ENCODE measurements at regions not wholly inside any gene's neighbourhood (a gene's known extent, or its start where the extent isn't known, plus 50 kb on each side); places are given as distances from the start of the nearest gene placed in this dataset.
"Not testable (repeated sequence)": the region's sequence is repeated elsewhere in the genome, so short reads cannot be mapped to it uniquely, and the experiment has no call there.

DNA sequence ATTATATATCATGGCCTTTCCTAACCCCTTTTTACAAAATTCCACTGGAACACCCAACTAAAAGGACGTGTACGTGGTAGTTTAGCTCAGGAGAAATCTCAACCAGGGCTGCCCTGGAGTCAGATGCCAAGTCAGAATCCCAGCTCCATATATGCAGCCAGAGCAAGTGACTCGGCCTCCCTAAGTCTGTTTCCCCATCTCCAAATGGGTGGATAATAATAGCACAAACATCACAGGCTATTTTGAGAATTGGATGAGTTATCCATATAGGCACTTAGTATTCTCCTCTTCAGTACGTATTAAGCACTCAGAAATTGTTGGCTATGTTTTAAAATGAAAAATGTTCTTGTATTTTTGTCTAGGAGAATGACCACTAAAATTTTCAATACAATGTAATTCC is 481.5 kb downstream of the CD109 start:
- no peak for DNase-seq (ENCODE audit: low spot score)

DNA sequence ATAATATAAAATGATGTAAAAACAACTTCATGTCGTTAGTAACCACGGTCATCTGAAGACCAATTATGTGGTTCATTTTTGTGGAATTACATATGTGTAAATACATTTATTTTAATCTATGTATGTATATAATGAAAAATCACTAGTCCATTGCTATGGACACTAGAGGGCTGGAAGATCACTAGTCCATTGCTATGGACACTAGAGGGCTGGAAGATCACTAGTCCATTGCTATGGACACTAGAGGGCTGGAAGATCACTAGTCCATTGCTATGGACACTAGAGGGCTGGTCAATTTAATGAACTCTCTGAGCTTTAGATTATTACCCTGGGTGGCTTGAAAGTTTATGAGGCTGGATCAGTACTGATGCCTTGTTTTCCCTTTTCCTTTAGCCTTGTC is 474.5 kb downstream of the CD109 start:
- not testable (repeated sequence) for DNase-seq (ENCODE audit: low spot score)

DNA sequence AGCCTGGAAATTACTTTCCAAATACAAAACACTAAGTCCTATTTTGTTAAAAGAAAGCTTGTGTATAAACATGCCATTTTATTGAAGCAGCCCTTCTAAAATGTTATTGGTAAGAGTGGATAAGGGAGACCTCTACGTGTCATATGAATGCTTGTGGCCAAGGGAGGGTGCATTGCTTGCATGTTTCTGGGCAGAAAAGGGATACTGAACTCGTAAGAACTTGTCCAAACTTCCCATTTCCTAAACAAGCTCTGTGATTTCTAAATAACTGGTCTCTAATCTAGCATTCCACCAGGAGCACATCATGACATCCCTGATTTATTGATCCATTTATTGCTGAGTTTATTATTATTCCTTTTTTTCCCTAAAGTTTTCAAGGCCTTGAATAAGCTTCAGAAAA is 474.1 kb downstream of the CD109 start:
- no peak for DNase-seq (ENCODE audit: low spot score)

DNA sequence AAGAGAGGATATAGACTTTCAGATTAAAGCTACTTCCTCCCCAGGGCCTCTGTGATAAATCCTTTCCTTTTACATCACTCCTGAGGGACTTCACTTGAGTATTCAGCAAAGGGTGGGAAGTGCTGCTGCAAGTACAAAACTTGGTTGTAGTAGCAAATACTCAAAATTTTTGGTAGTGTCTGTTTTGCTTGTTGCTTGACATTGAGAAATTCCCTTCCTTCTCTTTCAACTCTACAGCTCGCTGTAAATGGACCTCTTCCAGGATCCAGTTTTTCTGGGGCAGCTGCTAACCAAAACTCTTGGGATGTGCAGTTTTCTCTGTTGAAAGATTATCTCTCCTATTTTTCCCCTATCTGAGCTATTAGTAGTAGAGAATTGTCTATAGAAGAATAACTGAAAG is 472.0 kb downstream of the CD109 start:
- DNase-seq (ENCODE audit: low spot score): no peak

DNA sequence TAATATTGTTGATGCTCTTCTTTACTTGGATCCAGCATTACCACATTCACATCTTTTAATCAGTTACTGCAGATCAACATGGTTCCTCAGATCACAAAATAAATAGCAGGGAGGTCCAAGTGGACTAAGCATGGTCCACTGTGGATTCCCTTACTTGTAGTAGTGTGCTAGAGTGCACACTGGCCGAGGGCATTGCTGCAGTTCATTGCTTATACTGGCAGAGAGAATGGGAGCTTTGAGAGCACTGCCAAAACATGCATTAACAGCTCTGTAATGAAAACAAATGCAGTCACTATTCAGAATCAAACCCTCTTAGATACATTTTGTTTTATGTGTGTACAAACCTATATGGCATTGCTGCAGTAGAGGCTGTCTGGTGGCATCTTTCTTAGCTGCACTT is 471.5 kb downstream of the CD109 start:
- DNase-seq (ENCODE audit: low spot score): no peak

DNA sequence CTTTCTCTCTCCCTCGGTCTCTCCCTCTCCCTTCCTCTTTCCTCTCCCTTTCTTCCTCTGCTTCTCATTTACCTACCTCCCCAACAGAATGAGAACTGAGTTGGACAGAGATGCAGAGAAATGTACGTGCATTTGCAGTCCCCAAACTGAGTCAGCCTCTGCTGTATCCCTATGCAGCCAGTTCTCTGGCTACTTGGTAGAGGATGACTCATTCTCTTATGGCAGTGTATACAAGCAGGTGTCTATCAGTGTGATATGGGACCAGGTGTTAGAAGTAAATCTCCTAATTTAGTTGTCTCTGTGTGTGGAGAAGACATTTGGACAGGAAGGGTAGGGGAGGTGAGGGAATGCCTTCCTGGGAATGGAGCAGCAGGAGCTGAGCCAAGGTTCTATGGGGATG is 470.8 kb downstream of the CD109 start:
- DNase-seq (ENCODE audit: low spot score): no peak

DNA sequence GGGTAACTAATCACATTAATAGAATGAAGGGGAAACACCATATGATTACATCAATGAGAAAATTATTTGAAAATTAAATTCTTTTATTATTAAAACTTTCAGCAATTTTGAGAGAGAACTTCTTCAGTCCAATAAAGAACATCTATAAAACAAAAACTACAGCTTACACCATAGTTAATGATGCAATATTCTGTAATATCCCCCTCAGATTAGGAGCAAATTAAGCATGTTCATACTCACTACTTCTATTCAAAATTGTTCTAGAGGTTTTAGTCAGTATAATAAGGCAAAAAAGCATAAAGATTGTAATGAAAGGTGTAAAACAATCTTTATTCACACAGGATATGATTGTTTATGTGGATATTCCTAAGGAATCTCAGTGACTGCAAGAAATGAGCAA is 465.4 kb downstream of the CD109 start:
- no peak for DNase-seq (ENCODE audit: low spot score)

DNA sequence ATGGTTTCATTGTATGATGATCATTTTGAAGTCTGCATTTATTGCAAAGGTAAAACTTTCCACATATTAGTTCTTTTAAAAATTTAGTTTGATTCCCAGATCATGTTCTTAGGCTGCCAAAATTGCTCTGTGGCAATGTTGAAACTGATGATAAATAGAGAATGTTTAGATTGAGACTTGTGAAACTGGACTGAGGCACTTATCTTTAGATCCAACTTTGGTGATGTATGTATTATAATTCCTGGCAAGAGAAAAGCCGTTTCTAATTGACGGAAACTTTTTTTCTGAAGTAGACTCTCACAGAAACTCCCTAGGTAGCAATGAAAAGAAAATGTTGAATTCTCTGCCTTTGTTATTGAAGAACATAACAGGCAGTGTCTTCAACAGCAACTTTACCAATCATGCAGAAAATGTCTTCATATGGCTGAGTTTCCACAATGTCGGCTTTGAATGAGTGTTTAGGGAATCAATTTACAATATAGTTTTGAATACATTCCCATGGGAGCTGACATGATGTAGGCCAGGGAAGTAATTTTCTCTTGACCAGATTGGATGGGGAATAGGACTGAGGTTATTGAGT is 456.2 kb downstream of the CD109 start:
- no peak for DNase-seq (ENCODE audit: low spot score)

DNA sequence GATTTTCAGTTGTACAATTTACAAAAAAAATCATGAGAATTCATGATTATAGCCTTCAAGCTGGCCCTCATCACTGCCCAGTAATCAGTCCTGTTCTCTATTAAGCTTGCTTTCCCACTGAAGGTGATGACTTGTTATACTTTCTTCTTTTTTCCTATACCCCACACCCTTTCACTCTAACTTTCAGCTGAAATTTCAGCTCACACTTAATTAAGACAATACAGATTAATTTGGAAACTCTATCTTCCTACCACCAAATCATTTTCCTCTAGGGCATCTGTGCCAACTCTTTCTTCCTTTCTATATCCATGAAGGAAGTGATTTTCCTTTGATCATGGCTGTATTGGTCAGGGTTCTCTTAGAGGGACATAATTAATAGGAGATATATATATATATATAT is 449.9 kb downstream of the CD109 start:
- DNase-seq (ENCODE audit: low spot score): no peak

DNA sequence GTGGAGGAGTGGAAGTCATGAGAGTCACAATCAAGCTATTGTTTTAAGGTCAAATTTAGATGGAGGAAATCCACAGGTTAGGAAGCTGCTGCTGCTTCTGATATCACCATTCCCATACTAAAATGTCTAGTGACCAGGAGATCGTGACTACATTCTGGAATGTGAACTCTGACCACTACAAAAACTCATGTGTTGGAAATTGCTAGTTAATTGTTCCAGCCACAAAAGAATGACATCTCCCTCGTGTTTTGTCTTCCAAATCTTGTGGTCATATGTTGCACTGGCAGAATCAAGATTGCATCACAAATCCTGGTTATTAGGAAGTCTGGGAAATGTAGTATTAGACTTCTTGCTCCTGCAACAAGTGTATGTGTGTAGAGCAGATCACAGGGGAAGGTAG is 441.9 kb downstream of the CD109 start:
- no peak for DNase-seq (ENCODE audit: low spot score)

DNA sequence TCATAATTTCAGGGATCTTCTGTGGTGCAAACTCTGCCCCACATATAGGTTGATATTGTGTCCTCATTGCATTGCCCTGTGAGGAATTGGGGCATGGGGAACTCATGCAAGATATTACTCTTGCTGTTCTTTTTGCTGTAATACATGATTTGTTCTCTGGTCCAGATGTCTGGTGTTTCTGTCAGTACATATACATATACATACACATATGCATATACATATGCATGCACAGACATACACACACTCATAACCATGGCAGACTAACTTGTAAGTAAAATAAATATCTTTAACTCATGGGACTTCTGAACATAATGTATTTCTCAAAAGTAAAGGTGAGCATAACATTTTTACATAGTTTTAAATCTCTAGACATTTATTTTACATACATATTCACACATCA is 438.3 kb downstream of the CD109 start:
- DNase-seq (ENCODE audit: low spot score): no peak

DNA sequence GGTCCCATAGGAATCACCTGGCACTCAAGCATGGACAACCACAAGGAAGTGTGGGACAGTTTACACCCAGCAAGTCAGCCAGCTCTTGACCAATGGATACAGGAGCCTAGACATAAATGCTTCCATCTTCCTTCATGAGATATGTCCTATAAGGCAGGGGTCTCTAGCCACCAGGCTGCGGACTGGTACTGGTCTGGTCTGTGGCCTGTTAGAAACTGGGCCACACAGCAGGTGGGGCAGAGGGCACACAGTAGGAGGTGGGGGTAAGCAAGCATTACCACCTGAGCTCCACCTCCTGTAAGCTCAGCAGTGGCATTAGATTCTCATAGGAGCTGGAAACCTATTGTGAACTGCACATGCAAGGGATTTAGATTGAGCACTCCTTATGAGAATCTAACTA is 437.1 kb downstream of the CD109 start:
- DNase-seq (ENCODE audit: low spot score): no peak

DNA sequence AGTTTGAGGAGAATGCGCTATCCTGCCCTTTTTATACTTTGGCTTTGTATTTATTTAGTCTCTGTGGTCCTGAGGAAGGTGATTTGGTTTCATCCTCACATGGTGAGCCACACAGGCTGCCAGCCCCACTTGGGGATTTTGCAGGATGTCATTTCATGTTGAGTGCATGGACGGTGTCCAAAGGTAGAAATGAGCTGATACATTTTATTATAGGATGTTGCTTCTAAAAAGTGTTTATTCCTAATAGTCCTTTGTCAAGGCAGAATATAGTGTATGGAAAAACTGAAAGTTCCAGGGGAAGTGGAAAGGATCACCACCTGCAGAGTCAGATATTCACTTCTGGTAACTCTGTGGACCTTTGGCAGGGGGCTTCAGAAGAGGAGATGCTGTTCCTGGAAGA is 434.6 kb downstream of the CD109 start:
- no peak for DNase-seq (ENCODE audit: low spot score)

DNA sequence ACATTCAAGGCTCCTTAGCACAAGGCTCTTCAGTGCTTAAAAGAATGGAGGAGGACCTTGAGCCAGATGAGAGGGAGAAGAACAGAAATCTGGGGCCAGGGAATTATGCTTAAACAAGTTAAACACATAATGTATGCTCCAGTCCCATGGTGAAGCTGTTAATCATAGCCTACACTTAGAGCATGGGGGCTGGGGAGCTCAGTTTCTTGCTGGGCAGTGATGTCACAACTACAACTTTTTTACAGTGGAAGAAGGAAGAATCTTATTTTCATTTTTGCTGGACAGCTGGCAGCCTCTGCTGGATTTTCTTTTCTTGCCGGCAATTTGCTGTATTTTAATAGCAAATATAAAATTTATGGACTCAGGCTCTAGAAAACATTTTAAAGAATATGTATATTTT is 432.5 kb downstream of the CD109 start:
- no peak for DNase-seq (ENCODE audit: low spot score)

DNA sequence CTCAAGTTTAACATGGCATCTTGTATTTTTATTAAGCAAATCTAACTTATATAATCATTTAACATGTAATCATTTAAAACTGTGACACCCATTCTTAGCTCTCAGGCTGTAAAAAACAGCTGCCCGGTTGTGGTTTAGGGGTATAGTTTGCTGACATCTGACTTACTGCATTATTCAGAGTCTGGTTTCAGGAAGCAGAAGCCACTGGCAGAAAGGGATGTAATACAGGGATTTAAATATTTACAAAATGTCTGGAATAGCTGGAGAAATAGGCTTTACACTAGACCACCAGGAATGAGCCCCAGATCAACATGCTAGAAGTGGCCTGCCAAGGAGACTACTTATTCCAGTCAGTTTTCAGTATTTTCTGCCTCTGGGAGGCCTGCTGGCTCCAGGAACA is 421.1 kb downstream of the CD109 start:
- no peak for DNase-seq (ENCODE audit: low spot score)

DNA sequence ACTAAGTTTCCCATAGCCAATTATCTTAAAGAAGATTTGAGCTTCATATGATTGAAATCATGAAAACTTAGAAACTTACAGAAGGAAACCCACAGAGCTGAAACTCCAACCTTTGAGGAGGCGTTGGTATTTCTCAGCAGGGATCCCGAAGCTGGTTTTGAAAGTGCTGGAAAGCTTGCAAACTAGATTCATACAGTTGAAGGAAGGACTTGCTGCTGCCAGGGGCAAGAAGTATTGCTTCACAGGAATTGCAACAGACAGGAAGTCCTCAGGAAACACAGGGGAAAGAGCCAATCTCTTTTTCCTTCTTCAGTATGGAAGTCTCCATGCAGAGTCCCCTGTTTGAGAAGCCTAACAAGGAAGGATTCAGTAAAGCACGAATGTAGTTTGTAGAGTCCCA is 419.7 kb downstream of the CD109 start:
- no peak for DNase-seq (ENCODE audit: low spot score)

DNA sequence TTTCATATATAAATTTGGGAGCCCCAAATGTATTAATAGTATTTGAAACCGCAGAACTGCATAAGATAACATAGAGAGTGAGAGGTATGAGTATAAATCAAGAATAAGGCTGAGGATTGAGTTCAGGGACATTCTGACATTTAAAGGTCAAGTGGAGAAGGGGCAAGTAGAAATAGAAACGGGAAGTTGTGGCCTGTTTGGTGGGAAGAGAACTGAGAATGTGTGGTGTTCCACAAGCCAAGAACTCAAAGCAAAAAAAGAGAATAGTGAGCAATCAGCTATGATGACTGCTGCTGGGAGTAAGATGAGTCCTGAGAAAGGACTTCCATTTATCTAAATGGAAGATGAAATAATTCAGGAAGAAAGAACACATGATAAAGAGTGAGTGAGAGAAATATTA is 418.4 kb downstream of the CD109 start:
- DNase-seq (ENCODE audit: low spot score): no peak

DNA sequence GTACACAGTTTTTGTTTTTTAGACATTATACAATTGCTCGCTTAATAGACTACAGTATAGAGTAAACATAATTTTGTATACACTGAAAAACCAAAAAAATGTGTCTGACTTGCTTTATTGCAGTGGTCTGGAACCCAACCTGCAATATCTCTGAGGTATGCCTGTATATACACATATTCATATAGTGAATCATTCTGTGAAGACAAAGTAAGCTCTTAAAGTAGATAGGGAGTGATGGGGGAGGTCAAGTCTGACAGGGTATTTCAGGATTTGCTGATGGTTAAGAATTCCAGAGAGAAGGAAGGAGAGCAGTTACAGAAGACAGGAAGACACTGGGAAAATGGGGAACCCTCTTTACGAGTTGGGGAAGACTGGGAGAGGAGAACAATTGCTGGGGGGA is 417.9 kb downstream of the CD109 start:
- no peak for DNase-seq (ENCODE audit: low spot score)

DNA sequence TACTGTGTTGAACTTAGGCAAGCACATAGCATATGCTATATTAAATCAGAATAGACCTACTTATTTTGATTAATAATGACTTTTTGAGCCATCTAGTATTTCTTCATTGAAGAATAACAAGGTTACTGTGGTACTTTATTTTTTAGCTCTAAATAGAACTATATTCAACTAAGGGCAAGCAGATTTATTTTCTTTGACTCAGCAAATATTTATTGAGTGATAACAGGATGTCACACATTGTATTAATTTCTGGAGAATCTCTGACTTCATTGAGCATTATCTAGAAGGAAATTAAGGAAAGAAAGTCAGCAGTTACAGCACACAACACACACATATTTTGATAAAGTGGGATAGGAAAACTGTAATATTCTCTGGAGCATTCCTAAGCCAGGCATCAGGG is 407.4 kb downstream of the CD109 start:
- no peak for DNase-seq (ENCODE audit: low spot score)

DNA sequence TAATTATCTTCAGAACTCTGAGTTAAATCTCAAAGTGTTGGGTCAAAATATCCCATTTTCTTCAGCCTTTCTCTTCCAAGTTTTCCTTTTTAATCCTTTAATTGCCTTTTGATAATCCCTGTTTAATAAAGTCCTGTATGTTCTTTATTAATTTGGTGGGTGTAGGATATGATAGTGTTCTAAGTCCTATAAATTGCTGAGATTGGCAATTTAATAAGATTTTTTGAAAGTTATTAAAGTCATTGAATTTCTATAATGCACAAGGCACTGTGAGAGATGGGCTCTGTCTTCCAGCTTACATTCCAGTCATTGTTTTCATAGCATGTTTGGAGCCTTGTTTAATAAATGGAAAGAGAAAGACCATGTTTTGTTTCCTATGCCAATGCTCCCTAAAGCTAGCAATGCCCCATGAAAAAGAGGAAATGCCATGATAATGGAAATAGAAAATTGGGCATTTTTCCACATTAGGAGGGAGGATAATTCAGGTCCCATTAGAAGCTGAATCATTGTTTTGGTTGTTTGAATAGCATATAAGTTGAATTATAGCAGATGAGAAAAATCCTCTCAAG is 404.8 kb downstream of the CD109 start:
- DNase-seq (ENCODE audit: low spot score): no peak

DNA sequence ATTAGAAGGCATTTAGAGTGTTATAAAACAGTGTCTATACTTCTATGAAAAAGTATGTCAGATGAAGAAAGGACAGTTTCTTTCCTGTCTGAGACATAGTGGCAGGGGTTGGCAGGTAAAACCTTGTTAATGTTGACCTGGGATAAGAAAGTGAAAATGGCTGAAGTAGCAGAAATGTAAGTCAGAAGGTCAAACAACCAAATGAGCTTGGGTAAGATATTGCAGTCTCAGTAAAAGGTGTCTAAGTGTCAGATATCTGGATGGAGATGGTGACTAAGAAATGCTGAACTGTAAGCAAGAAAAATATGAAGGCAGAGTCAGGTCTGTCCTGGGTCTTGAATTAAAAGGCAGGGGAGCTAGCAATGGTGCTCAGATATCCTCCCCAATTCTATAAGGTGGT is 400.3 kb downstream of the CD109 start:
- DNase-seq (ENCODE audit: low spot score): no peak

DNA sequence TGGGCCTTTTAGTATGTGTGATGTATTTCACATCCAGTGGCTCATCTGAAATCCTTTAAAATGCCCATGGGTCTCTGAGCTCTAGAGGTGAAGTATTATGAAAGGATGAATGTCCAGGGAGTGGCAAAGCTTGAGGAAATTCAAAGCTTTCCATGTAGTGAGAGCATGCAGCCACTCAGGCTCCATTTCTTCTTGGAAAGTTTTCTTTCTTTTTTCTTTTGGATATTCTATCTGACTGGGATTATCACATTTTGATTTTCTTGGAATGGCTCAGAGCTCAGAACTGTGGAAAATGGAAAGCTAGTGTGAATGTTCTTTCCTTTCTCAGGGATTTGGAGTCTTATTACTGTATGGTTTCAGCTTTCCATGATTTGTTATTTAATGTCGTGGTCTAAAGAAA is 397.4 kb downstream of the CD109 start:
- no peak for DNase-seq (ENCODE audit: low spot score)

DNA sequence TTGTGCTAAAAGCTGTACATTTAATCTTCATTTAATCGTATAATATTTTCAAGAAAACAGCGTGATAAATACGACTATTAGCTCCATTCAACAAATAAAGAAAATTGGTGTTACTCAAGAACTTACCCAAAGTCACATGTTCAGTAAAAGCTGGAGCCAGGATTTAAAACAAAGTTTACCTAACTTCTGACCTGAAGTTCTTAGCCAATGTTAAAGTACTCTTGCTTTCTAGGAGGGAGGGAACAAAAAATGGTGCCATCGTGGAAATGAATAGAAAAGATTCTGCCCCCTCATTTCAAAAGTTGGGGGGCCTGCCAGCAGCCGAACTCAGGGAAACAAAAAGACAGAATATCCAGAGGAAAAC is 395.8 kb downstream of the CD109 start:
- DNase-seq (ENCODE audit: low spot score): no peak

DNA sequence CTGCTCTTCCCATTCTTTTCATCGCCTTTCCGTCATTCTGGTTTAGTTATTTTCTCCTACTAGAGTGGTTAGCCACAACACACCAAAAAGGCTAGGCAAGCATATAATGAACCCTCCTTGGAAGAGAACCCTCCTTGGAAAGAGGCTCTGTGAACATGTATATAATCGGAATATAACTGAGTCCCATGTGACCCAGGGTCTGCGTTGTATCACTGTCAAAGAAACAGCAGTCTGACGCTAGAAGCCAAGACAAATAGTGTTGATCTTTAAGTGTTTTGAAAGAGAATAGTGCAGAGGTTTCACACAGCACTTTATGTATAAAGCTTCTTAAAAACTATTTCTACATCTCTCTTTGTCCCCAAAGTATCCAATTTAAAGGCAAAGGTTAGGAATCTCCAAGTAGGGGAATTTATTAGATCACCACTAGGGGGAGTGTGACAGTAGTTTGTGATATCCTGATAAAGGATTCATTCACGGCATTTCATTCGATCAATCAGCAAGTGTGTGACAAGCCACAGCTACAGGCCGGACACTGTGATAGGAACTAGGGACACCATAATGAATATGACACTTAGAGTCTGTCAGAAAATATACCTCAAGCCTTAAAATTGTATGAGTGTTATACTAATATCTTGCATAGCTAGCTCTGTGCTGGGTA is 395.3 kb downstream of the CD109 start:
- peak; percentile 29 for DNase-seq (ENCODE audit: low spot score)

Measured in hematopoietic multipotent progenitor cell treated with erythropoietin and hydrocortisone succinate and interleukin-3 and kit ligand, for 15 days (in vitro differentiated cells).